Natural killer cell (primary cell): ENCODE measurements at regions not wholly inside any gene's neighbourhood (a gene's known extent, or its start where the extent isn't known, plus 50 kb on each side); places are given as distances from the start of the nearest gene placed in this dataset.

Source experiments
- ATAC-seq, 3 donors: fragments of 150-1000 bp in 2 of 3; fragments of 200-7000 bp in 1 of 3; cut with Tn5 transposase; 1 replicate in 1 of 3; 2 replicates in 2 of 3; pipeline ENCODE4 v1.10.0; 2021; ENCODE audit warnings: mild to moderate bottlenecking in 2 of 3, moderate library complexity in 2 of 3
- DNase-seq, 2 donors: peaks; one replicate each; pipeline versions ENCODE4 v3.0.0 to v3.0.0-alpha.2; 2013 to 2021; ENCODE audit warnings: mixed read lengths in 1 of 2
- H3K27ac ChIP-seq: one replicate; pipeline ENCODE4 v1.5.1; 2013; ENCODE audit warnings: mild to moderate bottlenecking, low read length
- H3K27me3 ChIP-seq: one replicate; pipeline ENCODE4 v1.6.1; 2013; ENCODE audit warnings: low read length; ENCODE audit not compliant: control insufficient read depth, insufficient read depth
- H3K36me3 ChIP-seq: one replicate; pipeline ENCODE4 v1.6.1; 2013; ENCODE audit warnings: low read length; ENCODE audit not compliant: control insufficient read depth, insufficient read depth
- H3K4me1 ChIP-seq: one replicate; pipeline ENCODE4 v1.6.1; 2013; ENCODE audit warnings: low read length; ENCODE audit not compliant: control insufficient read depth, insufficient read depth
- H3K4me3 ChIP-seq: one replicate; pipeline ENCODE4 v1.5.1; 2013; ENCODE audit warnings: low read length
- H3K9me3 ChIP-seq: one replicate; pipeline ENCODE4 v1.6.1; 2013; ENCODE audit warnings: low read length; ENCODE audit not compliant: control insufficient read depth, insufficient read depth
- H3K27ac Mint-ChIP-seq, 2 donors: one replicate each; pipeline ENCODE4 v1.8.0; 2022; ENCODE audit warnings: mild to moderate bottlenecking in 2 of 2, mixed read lengths in 2 of 2, moderate library complexity in 1 of 2
- H3K27me3 Mint-ChIP-seq, 2 donors: one replicate each; pipeline ENCODE4 v1.8.0; 2022; ENCODE audit warnings: low read depth in 2 of 2, mixed read lengths in 2 of 2
- H3K36me3 Mint-ChIP-seq: one replicate; pipeline ENCODE4 v1.8.0; 2022; ENCODE audit warnings: mixed read lengths
- H3K4me1 Mint-ChIP-seq, 2 donors: one replicate each; pipeline ENCODE4 v1.8.0; 2022; ENCODE audit warnings: mixed read lengths in 2 of 2
- H3K4me3 Mint-ChIP-seq: one replicate; pipeline ENCODE4 v1.8.0; 2022; ENCODE audit warnings: mild to moderate bottlenecking, moderate library complexity, mixed read lengths
- H3K9me3 Mint-ChIP-seq, 2 donors: one replicate each; pipeline ENCODE4 v1.8.0; 2022; ENCODE audit warnings: mixed read lengths in 2 of 2
- WGBS: methylation state at CpG from one replicate; pipeline ENCODE4 v1.1.7; 2013; ENCODE audit warnings: missing lambda C conversion rate; ENCODE audit not compliant: insufficient coverage; 5-methylcytosine and 5-hydroxymethylcytosine counted together
- intact Hi-C: fragments of 100-400 bp; cut with micrococcal nuclease; formaldehyde crosslinking; loops from one replicate; pipeline ENCODE4 v1.14.2; 2022
- TF ChIP-seq, protein P1 (sequence below): fragments of 200-600 bp; IDR thresholded peaks from one replicate; pipeline ENCODE4 v1.8.0; 2022; ENCODE audit warnings: antibody characterized with exemption

DNA sequence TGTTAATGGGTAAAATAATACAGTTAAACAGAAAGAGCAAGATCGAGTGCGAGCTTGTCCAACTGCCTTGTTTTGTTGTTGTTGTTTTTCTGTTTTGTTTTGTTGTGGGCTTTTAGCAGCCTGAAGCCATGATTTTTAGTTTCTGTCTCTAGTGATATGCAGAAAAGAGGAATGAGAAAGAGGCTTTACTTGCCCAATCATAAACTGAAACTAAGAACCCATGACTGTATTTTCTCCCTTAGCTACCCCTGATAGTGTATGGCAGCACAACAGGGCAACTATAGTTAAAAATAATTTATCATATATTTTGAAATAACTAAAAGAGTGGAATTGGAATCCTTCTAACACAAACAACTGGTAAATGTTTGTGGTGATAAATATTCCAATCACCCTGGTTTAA, 493.9 kb downstream of the GLRX3 start:
- no peak overlapping the region for H3K27ac Mint-ChIP-seq
- no peak for ATAC-seq
- WGBS = 88% methylated on average over 2 of the region's 2 CpGs
- no peaks in the 10 kb centered on the region for H3K36me3 Mint-ChIP-seq
- Histone ChIP-seq H3K36me3 (no peaks in the 10 kb centered on the region), H3K4me3 (no peak overlapping the region), H3K27me3 (no peaks in the 10 kb centered on the region), H3K4me1 (no peaks in the 10 kb centered on the region), H3K9me3 (no peaks in the 10 kb centered on the region), H3K27ac (no peak overlapping the region)
- TF ChIP-seq, protein P1, sequence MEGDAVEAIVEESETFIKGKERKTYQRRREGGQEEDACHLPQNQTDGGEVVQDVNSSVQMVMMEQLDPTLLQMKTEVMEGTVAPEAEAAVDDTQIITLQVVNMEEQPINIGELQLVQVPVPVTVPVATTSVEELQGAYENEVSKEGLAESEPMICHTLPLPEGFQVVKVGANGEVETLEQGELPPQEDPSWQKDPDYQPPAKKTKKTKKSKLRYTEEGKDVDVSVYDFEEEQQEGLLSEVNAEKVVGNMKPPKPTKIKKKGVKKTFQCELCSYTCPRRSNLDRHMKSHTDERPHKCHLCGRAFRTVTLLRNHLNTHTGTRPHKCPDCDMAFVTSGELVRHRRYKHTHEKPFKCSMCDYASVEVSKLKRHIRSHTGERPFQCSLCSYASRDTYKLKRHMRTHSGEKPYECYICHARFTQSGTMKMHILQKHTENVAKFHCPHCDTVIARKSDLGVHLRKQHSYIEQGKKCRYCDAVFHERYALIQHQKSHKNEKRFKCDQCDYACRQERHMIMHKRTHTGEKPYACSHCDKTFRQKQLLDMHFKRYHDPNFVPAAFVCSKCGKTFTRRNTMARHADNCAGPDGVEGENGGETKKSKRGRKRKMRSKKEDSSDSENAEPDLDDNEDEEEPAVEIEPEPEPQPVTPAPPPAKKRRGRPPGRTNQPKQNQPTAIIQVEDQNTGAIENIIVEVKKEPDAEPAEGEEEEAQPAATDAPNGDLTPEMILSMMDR = no peak
- DNase-seq = no peak
- intact Hi-C loops = no loop called here
- peaks cover 11 to 12% of the 10 kb centered on the region in 2 donors for H3K27me3 Mint-ChIP-seq
- no peak overlapping the region for H3K4me3 Mint-ChIP-seq
- peaks cover 0 to 2% of the 10 kb centered on the region in 2 donors for H3K9me3 Mint-ChIP-seq
- H3K4me1 Mint-ChIP-seq = peaks cover 0 to 4% of the 10 kb centered on the region in 2 donors

DNA sequence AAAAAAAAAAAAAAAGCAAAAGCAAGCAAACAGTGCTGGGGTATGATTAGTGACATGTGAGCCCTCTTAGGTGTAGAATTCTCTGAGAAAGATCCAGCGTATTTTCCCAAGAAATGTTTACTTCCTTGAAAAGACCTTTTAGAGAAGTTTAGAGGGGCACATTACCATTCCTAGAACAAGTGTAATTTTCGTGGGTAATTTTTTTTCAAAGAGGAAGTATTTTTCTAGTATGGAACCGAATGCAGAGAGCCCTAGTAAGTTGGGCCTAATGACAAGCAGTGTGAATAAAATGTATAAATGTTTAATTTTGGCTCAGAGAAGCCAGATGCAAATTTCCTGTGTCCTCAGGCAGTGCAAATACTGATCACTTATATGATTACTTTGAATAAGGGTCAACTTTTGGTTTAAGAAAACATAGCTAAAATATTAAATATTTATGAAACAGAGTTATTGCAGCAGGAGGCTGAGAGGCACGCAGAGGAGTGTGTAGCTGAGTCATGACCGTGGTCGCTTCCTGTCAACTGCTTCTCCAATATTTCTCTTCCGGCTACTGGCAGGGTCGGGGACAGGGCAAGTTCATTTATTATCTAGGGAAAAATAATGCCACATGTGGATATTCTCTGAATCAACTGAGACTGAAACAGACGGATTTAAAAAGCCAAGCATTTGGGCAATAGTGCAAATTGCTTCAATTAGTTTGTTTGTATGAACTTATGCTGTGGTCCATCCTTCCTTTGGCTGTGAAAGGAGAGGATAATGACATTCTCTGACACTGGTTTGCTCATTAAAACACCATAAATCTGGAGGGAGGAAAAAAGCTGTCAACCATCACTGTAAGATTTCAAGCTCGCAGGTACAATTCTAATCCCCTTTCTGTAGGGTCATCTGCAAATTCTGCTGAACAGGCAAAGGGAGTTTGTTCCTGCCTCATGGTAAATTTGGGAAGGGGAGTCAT, 495.2 kb downstream of the GLRX3 start:
- Histone ChIP-seq H3K36me3 (no peaks in the 10 kb centered on the region), H3K27me3 (no peaks in the 10 kb centered on the region), H3K4me3 (no peak overlapping the region), H3K27ac (no peak overlapping the region), H3K4me1 (no peaks in the 10 kb centered on the region), H3K9me3 (peaks cover 3% of the 10 kb centered on the region)
- ATAC-seq (no peak), DNase-seq (no peak)
- peaks cover 0 to 2% of the 10 kb centered on the region in 2 donors for H3K9me3 Mint-ChIP-seq
- H3K27ac Mint-ChIP-seq = no peak overlapping the region
- no peak overlapping the region for H3K4me3 Mint-ChIP-seq
- H3K4me1 Mint-ChIP-seq = peaks cover 4 to 5% of the 10 kb centered on the region in 2 donors
- H3K27me3 Mint-ChIP-seq = peaks cover 21 to 22% of the 10 kb centered on the region in 2 donors
- 23% methylated on average over 10 of the region's 10 CpGs for WGBS
- TF ChIP-seq, protein P1 = no peak
- intact Hi-C loops = no loop called here
- no peaks in the 10 kb centered on the region for H3K36me3 Mint-ChIP-seq

DNA sequence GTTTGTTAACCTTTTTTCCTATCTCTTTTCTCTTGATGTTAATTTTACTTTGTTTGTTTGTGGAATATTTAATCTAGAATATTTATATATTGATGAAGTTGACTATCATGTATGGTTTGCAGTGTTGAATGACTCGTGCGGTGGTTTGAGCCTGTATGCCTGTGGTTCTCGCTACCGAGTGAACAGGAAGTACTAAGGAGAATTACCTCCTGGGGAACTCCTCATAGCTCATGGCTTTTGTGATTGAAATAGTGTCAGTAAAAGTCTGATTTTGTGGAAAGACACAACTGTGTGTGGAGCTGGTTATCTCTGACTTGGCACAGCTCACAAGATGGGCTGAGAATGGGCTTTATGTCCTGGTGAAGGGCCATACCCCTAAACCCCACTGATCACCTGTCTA, 498.6 kb downstream of the GLRX3 start:
- TF ChIP-seq, protein P1 = no peak
- no peaks in the 10 kb centered on the region for H3K36me3 Mint-ChIP-seq
- intact Hi-C loops = no loop called here
- no peak overlapping the region for H3K27ac Mint-ChIP-seq
- WGBS = 3% methylated on average over 4 of the region's 4 CpGs
- H3K4me1 ChIP-seq = no peaks in the 10 kb centered on the region
- H3K36me3 ChIP-seq = no peaks in the 10 kb centered on the region
- H3K4me1 Mint-ChIP-seq = peaks cover 4 to 5% of the 10 kb centered on the region in 2 donors
- H3K27ac ChIP-seq = no peak overlapping the region
- H3K9me3 Mint-ChIP-seq = peaks cover 0 to 2% of the 10 kb centered on the region in 2 donors
- no peak for DNase-seq
- peaks cover 19 to 34% of the 10 kb centered on the region in 2 donors for H3K27me3 Mint-ChIP-seq
- H3K4me3 Mint-ChIP-seq = no peak overlapping the region
- ATAC-seq = no peak
- H3K27me3 ChIP-seq = peaks cover 4% of the 10 kb centered on the region
- no peak overlapping the region for H3K4me3 ChIP-seq
- H3K9me3 ChIP-seq = peaks cover 3% of the 10 kb centered on the region
